HG02588 (cell line): ENCODE measurements at regions not wholly inside any gene's neighbourhood (a gene's known extent, or its start where the extent isn't known, plus 50 kb on each side); places are given as distances from the start of the nearest gene placed in this dataset.
"Not testable (repeated sequence)": the region's sequence is repeated elsewhere in the genome, so short reads cannot be mapped to it uniquely, and the experiment has no call there.

ENCODE experiments used
- ATAC-seq: cut with Tn5 transposase; IDR thresholded peaks from one replicate; pipeline ENCODE4 v1.9.1; 2021; ENCODE audit warnings: mild to moderate bottlenecking, moderate library complexity; ENCODE audit not compliant: unreplicated experiment

DNA sequence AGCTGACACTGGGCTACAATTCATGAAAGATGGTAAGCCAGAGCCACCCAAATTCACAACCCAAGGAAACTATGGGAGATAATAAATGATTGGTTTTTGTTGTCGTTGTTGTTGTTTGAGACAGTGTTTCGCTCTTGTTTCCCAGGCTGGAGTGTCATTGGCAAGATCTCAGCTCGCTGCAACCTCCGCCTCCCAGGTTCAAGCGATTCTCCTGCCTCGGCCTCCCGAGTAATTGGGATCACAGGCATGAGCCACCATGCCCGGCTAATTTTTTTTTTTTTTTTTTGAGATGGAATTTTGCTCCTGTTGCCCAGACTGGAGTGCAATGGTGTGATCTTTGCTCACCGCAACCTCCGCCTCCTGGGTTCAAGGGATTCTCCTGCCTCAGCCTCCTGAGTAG lies 65.9 kb upstream of the METTL9 start:
- ATAC-seq: not testable (repeated sequence)

- ATAC-seq: not testable (repeated sequence)
Measured at GRCh38 chr16:21534561-21534960, 64.8 kb upstream of the METTL9 start.

GRCh38 chr16:21535201-21535600 lies 64.2 kb upstream of the METTL9 start:
- ATAC-seq: not testable (repeated sequence)

GRCh38 chr16:21536740-21537139 lies 62.6 kb upstream of the METTL9 start:
- not testable (repeated sequence) for ATAC-seq

DNA sequence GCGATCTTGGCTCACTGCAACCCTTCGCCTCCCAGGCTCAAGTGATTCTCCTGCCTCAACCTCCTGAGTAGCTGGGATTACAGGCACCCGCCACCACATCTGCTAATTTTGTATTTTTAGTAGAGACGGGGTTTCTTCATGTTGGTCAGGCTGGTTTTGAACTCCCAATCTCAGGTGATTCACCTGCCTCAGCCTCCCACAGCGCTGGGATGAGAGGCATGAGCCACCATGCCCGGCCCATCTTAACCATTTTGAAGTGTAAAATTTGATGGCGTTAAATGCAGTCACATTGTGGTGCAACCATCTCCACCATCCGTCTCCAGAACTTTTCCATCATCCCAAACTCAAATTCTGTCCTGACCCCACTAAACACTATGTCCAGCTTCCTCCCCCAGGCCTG lies 61.8 kb upstream of the METTL9 start:
- not testable (repeated sequence) for ATAC-seq

DNA sequence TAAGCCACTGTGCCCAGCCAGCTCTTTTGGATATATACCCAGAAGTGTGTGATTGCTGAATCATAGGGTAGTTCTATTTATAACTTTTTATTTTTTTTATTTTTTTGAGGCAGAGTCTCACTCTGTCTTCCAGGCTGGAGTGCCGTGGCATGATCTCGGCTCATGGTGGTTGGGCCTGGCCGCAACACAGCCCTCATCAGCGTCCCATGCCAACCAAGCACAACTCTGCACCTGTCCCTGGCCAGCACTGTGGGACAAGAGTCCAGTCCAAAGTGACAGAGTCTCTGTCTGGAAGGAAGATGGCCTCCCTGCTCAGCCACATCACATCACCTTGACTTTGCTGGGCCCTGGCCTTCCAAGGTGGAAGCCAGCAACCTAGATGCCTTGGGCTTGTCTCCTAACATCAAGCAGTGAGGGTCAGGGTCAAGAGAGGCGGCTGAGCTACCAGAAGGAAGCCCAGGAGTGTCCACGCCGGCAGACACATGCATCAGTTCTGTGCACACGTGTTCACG lies 60.2 kb upstream of the METTL9 start:
- ATAC-seq: not testable (repeated sequence)

DNA sequence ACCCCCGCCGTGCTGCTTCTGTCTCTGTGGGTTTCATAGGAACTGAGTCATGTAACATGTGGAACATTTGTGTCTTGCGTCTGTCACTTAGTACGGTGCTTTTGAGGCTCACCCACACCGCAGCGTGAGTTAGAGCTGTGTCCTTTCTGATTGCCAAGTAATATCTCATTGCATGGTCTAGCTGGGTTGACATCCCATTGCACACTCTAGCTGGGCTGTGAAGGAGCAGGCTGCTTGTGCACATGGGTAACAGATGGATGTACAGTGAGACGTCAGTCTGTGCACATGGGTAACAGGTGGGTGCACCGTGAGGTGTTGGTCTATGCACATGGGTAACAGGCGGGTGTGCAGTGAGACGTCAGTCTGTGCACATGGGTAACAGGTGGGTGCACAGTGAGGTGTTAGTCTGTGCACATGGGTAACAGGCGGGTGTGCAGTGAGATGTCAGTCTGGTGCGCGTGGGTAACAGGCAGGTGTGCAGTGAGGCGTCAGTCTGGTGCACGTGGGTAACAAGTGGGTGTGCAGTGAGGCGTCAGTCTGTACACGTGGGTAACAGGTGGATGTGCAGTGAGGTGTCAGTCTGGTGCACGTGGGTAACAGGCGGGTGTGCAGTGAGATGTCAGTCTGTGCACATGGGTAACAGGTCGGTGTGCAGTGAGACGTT lies 58.5 kb upstream of the METTL9 start:
- peak; percentile 58 for ATAC-seq

GRCh38 chr16:21541611-21542051 lies 57.7 kb upstream of the METTL9 start:
- peak; percentile 35 for ATAC-seq

- not testable (repeated sequence) for ATAC-seq
Measured at GRCh38 chr16:21542075-21542474, 57.3 kb upstream of the METTL9 start.

DNA sequence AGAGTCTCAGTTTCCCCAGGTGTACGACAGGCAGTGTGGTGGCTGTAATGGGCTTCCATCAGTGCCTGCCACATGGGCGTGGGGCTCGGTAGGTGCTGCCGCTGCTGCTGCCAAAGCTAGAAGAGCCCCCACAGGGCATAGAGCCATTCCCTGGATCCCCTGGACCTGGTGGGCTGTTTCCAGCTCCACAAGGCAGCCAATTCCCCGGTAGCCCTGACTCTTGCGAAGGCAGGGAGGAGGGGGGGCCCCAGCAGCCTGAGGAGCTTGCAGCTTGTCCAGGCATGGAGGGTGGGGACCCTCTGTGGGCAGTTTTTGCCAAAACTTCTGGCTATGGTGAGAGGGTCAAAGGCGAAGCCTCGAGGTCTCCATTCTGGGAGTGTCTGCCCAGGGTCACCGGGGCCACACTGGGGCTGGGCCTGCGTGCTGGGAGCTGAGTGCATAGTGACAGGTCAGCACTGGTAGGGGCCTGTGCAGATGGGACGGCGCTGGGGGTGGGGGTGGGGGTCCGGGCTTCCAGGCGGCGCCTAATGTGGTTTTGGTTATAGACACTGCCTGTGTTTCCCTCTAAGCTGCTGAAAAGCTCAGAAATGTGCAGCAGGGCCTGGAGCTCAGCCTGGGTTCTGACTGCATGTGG lies 56.8 kb upstream of the METTL9 start:
- not testable (repeated sequence) for ATAC-seq

GRCh38 chr16:21543151-21543836 lies 56.1 kb upstream of the METTL9 start:
- ATAC-seq: not testable (repeated sequence)

- ATAC-seq: not testable (repeated sequence)
Measured at GRCh38 chr16:21545664-21546326, 53.6 kb upstream of the METTL9 start.

DNA sequence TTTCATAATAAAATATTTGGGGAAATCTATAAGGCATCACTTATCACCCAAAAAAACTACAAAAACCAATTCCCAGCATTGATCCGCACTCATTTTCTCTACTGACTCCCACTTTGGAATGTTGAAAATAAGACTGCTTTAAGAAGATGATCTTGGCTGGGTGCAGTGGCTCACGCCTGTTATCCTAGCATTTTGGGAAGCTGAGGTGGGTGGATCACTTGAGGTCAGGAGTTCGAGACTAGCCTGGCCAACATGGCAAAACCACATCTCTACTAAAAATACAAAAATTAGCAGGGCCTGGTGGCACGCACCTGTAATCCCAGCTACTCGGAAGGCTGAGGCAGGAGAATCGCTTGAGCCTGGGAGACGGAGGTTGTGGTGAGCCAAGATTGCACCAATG lies 50.0 kb upstream of the METTL9 start:
- not testable (repeated sequence) for ATAC-seq
